ENCODE measurements at regions not wholly inside any gene's neighbourhood (a gene's known extent, or its start where the extent isn't known, plus 50 kb on each side); places are given as distances from the start of the nearest gene placed in this dataset.

DNA sequence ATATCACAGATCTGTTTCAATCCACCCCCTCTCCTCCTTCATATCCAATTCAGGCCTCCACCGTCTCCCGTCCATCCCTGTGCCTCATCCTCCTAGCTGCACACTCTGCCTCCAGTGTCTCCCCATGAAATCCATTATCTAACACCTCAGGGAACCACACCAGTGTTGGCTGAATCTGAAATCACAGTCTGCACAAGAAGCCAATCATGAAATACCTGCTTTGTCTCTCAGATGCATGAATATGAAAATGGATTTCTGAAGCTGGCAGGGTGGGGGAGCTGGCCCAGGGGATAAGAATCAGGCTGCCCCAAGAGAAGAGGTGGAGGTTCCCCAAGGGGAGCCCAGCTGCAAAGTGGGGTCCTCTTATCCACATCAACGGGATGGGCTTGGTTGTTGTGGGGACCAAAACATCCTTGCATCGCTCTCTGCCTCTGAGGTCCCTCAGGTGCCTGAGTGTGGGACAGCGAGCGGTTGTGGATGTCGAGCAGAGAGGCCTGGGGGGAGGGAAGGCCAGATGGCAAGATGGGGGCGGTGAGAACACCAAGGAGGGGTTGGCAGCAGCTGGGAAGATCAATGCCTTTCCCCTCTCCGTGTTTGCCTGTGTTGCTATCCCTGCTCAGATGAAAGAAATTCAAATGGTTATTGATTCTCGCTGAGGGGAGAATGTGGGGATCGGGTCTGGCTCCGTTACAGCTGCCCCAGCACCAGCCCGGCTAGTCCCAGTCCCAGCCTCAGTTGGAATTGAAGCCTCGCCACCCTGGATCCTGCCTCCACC lies 237.3 kb upstream of the POU3F1 start:
- TF ChIP-seq, protein P1, sequence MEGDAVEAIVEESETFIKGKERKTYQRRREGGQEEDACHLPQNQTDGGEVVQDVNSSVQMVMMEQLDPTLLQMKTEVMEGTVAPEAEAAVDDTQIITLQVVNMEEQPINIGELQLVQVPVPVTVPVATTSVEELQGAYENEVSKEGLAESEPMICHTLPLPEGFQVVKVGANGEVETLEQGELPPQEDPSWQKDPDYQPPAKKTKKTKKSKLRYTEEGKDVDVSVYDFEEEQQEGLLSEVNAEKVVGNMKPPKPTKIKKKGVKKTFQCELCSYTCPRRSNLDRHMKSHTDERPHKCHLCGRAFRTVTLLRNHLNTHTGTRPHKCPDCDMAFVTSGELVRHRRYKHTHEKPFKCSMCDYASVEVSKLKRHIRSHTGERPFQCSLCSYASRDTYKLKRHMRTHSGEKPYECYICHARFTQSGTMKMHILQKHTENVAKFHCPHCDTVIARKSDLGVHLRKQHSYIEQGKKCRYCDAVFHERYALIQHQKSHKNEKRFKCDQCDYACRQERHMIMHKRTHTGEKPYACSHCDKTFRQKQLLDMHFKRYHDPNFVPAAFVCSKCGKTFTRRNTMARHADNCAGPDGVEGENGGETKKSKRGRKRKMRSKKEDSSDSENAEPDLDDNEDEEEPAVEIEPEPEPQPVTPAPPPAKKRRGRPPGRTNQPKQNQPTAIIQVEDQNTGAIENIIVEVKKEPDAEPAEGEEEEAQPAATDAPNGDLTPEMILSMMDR (conservative IDR thresholded peaks at IDR 0.05), result no peak
- TF ChIP-seq EZH2 (IDR thresholded peaks at IDR 0.05; ENCODE audit: low read depth), result no peak

Measured in PC-9 (cell line).